ENCODE measurements at regions not wholly inside any gene's neighbourhood (a gene's known extent, or its start where the extent isn't known, plus 50 kb on each side); places are given as distances from the start of the nearest gene placed in this dataset.

DNA sequence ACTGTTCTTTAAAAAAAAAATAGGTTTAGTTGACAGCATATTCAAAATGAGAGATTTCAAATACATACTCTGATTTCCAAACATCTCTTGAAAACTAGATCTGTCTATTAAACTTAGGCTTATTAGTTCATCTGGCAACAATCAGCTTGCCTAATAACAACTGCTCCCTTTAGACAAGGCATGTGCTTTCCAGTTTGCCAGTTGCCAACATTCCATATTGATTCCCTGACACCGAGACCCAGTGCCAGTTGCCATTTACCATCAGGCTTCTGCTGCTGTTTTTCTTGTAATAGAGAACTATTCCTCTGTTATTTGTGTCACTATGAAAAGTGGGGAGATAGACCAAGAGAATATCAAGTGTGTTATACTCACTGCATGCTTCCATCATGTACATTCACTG, 256.0 kb downstream of the C1D start:
- no peak for TF ChIP-seq YY1 (IDR thresholded peaks at IDR 0.05)
- TF ChIP-seq TAF1 (conservative IDR thresholded peaks at IDR 0.05) = no peak
- TF ChIP-seq, protein P1, sequence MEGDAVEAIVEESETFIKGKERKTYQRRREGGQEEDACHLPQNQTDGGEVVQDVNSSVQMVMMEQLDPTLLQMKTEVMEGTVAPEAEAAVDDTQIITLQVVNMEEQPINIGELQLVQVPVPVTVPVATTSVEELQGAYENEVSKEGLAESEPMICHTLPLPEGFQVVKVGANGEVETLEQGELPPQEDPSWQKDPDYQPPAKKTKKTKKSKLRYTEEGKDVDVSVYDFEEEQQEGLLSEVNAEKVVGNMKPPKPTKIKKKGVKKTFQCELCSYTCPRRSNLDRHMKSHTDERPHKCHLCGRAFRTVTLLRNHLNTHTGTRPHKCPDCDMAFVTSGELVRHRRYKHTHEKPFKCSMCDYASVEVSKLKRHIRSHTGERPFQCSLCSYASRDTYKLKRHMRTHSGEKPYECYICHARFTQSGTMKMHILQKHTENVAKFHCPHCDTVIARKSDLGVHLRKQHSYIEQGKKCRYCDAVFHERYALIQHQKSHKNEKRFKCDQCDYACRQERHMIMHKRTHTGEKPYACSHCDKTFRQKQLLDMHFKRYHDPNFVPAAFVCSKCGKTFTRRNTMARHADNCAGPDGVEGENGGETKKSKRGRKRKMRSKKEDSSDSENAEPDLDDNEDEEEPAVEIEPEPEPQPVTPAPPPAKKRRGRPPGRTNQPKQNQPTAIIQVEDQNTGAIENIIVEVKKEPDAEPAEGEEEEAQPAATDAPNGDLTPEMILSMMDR (IDR thresholded peaks at IDR 0.05; ENCODE audit: low read depth, low read length, missing input control) = no peak
- TF ChIP-seq SP1 (IDR thresholded peaks at IDR 0.05) = no peak
- TF ChIP-seq, protein P2, sequence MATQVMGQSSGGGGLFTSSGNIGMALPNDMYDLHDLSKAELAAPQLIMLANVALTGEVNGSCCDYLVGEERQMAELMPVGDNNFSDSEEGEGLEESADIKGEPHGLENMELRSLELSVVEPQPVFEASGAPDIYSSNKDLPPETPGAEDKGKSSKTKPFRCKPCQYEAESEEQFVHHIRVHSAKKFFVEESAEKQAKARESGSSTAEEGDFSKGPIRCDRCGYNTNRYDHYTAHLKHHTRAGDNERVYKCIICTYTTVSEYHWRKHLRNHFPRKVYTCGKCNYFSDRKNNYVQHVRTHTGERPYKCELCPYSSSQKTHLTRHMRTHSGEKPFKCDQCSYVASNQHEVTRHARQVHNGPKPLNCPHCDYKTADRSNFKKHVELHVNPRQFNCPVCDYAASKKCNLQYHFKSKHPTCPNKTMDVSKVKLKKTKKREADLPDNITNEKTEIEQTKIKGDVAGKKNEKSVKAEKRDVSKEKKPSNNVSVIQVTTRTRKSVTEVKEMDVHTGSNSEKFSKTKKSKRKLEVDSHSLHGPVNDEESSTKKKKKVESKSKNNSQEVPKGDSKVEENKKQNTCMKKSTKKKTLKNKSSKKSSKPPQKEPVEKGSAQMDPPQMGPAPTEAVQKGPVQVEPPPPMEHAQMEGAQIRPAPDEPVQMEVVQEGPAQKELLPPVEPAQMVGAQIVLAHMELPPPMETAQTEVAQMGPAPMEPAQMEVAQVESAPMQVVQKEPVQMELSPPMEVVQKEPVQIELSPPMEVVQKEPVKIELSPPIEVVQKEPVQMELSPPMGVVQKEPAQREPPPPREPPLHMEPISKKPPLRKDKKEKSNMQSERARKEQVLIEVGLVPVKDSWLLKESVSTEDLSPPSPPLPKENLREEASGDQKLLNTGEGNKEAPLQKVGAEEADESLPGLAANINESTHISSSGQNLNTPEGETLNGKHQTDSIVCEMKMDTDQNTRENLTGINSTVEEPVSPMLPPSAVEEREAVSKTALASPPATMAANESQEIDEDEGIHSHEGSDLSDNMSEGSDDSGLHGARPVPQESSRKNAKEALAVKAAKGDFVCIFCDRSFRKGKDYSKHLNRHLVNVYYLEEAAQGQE (IDR thresholded peaks at IDR 0.05) = no peak
- no peak for TF ChIP-seq FOXA1 (IDR thresholded peaks at IDR 0.05)
- TF ChIP-seq GABPA (IDR thresholded peaks at IDR 0.05 in 1 of 2, conservative IDR thresholded peaks at IDR 0.05 in 1 of 2) = no peak
- TF ChIP-seq, protein P3, sequence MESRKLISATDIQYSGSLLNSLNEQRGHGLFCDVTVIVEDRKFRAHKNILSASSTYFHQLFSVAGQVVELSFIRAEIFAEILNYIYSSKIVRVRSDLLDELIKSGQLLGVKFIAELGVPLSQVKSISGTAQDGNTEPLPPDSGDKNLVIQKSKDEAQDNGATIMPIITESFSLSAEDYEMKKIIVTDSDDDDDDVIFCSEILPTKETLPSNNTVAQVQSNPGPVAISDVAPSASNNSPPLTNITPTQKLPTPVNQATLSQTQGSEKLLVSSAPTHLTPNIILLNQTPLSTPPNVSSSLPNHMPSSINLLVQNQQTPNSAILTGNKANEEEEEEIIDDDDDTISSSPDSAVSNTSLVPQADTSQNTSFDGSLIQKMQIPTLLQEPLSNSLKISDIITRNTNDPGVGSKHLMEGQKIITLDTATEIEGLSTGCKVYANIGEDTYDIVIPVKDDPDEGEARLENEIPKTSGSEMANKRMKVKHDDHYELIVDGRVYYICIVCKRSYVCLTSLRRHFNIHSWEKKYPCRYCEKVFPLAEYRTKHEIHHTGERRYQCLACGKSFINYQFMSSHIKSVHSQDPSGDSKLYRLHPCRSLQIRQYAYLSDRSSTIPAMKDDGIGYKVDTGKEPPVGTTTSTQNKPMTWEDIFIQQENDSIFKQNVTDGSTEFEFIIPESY (IDR thresholded peaks at IDR 0.05) = no peak
